LNCaP clone FGC (cell line): ENCODE measurements at regions not wholly inside any gene's neighbourhood (a gene's known extent, or its start where the extent isn't known, plus 50 kb on each side); places are given as distances from the start of the nearest gene placed in this dataset.

ENCODE experiments used
- DNase-seq: peaks from one replicate; pipeline ENCODE4 v3.0.0-alpha.2; 2011; ENCODE audit warnings: low read depth
- H3K4me3 ChIP-seq: 2 replicates; pipeline ENCODE4 v1.5.1; 2011; ENCODE audit warnings: mild to moderate bottlenecking, low read depth, low read length, control low read depth
- CTCF ChIP-seq: IDR thresholded peaks from 2 replicates; pipeline ENCODE4 v1.5.1; 2012; ENCODE audit warnings: mild to moderate bottlenecking; ENCODE audit not compliant: control insufficient read depth, insufficient read depth; ENCODE audit errors: extremely low read depth

- DNase-seq = no peak
- no peak for TF ChIP-seq CTCF
- H3K4me3 ChIP-seq = no peak overlapping the region
These were observed 233.4 kb upstream of the LRTM1 start for GRCh38 chr3:55161231-55161630.

GRCh38 chr3:55160241-55160983, 232.6 kb upstream of the LRTM1 start:
- DNase-seq = no peak
- TF ChIP-seq CTCF = no peak
- no peak overlapping the region for H3K4me3 ChIP-seq

GRCh38 chr3:55159711-55160110, 231.9 kb upstream of the LRTM1 start:
- H3K4me3 ChIP-seq = no peak overlapping the region
- TF ChIP-seq CTCF = no peak
- DNase-seq = no peak

GRCh38 chr3:55159016-55159415, 231.2 kb upstream of the LRTM1 start:
- TF ChIP-seq CTCF = no peak
- no peak for DNase-seq
- H3K4me3 ChIP-seq = no peak overlapping the region

GRCh38 chr3:55158345-55158744, 230.5 kb upstream of the LRTM1 start:
- TF ChIP-seq CTCF = no peak
- DNase-seq = no peak

GRCh38 chr3:55157731-55158130, 229.9 kb upstream of the LRTM1 start:
- no peak for TF ChIP-seq CTCF
- no peak overlapping the region for H3K4me3 ChIP-seq
- no peak for DNase-seq

More at GRCh38 chr3:55158345-55158744, 230.5 kb upstream of the LRTM1 start:
- no peak overlapping the region for H3K4me3 ChIP-seq
